ENCODE measurements at regions not wholly inside any gene's neighbourhood (a gene's known extent, or its start where the extent isn't known, plus 50 kb on each side); places are given as distances from the start of the nearest gene placed in this dataset.
A peak's percentile ranks its signal among the peaks of the same experiment; 100 is the strongest.
"Not testable (repeated sequence)": the region's sequence is repeated elsewhere in the genome, so short reads cannot be mapped to it uniquely, and the experiment has no call there.

- no peak overlapping the region for H3K4me3 ChIP-seq (ENCODE audit: low read length)
- no peak for DNase-seq (ENCODE audit: low read depth, low spot score)
Measured at GRCh38 chr13:84098273-84098672, 216.0 kb upstream of the SLITRK1 start.

DNA sequence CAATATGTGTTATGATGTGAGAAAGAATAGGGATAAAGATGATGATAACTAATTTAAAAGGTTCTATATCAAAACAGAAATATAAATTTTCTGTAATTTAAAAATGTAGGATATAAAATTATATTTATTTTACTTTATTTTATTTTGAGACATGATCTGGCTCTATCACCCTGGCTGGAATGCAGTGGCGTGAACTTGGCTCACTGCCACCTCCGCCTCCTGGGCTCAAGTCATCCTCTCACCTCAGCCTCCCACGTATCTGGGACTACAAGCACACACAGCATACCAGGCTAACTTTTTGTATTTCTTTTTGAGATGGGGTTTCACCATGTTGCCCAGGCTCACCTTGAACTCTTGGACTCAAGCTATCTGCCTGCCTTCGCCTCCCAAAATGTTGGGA is 214.9 kb upstream of the SLITRK1 start:
- no peak overlapping the region for H3K4me3 ChIP-seq (ENCODE audit: low read length)
- no peak for DNase-seq (ENCODE audit: low read depth, low spot score)

- no peak for DNase-seq (ENCODE audit: low read depth, low spot score)
- H3K4me3 ChIP-seq (ENCODE audit: low read length), result no peak overlapping the region
Measured at GRCh38 chr13:84096216-84096615, 213.9 kb upstream of the SLITRK1 start.

DNA sequence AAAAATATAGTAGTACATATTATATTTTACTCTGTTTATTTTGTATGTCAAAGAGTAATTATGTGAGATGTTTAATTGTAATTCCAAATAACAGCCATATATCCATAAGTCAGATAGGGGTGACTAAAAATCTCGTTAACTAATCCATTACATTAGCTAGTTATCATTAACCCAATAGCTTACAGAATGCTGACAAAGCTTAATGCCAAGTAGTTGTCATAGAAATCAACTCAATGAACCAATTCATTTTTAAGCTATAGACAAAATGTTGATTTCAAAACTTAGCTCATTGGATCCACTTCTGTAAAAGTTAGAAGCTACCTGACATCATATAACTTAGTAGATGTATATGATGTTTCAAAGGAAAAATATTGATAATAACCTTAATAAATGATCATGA is 206.7 kb upstream of the SLITRK1 start:
- no peak for DNase-seq (ENCODE audit: low read depth, low spot score)

GRCh38 chr13:84086847-84087162 is 204.5 kb upstream of the SLITRK1 start:
- no peak overlapping the region for H3K4me3 ChIP-seq (ENCODE audit: low read length)

More for the DNA sequence above, 206.7 kb upstream of the SLITRK1 start:
- no peak overlapping the region for H3K4me3 ChIP-seq (ENCODE audit: low read length)

DNA sequence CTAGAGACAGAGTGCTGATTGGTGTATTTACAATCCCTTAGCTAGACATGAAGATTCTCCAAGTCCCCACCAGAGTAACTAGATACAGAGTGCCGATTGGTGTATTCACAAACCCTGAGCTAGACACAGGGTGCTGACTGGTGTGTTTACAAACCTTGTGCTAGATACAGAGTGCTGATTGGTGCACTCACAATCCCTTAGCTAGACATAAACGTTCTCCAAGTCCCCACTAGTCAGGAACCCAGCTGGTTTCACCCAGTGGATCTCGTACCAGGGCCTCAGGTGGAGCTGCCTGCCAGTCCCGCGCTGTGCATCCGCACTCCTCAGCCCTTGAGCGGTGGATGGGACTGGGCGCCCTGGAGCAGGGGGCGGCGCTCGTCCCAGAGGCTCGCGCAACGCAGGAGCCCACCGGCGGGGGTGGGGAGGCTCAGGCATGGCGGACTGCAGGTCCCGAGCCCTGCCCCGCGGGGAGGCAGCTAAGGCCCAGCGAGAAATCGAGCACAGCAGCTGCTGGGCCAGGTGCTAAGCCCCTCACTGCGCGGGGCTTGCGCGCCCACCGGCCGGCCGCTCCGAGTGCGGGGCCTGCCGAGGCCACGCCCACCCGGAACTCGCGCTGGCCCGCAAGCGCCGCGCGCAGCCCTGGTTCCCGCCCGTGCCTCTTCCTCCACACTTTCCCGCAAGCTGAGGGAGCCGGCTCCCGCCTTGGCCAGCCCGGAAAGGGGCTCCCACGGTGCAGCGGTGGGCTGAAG is 204.0 kb upstream of the SLITRK1 start:
- H3K4me3 ChIP-seq (ENCODE audit: low read length); DNase-seq (ENCODE audit: low read depth, low spot score): not testable (repeated sequence)

More at GRCh38 chr13:84086847-84087162, 204.5 kb upstream of the SLITRK1 start:
- no peak for DNase-seq (ENCODE audit: low read depth, low spot score)

- no peak for DNase-seq (ENCODE audit: low read depth, low spot score)
- no peak overlapping the region for H3K4me3 ChIP-seq (ENCODE audit: low read length)
Measured at GRCh38 chr13:84082462-84082861, 200.2 kb upstream of the SLITRK1 start.

DNA sequence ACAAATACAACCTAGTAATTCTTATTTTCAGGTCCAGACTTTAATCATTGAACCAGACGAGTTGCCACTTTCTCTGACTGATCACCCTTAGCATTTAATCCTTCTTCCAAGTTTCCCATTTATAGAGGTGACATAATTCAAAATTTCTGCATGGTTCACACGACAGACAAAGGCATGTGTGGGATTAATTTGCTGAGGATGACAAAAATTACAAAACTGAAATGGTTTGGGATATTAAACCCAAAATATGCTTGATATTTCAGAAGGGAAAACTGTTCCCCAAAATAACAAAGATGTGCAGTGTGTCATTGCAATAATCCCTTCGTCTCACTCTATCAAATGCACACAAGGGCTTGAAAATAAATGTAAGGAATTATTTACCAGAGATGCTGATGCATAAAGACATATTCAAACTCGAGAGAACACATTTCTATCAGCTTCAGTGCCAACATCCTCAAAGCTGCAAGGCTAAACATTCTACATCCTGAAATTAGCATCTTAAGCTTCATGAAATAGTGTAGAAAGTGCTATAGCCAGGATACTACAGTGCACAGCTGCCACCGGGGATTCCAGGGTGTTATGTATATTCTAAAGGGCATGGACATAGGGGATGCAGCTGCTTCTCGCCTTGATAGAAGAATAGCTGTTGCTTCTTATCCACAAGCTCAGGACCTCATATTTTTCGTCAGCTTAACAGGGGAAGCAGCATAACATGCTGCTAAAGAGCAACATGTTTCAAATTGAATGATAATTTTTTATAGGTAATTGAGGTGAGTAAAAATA is 198.7 kb upstream of the SLITRK1 start:
- no peak overlapping the region for H3K4me3 ChIP-seq (ENCODE audit: low read length)
- DNase-seq (ENCODE audit: low read depth, low spot score), result no peak

GRCh38 chr13:84077271-84077670 is 195.0 kb upstream of the SLITRK1 start:
- no peak overlapping the region for H3K4me3 ChIP-seq (ENCODE audit: low read length)
- no peak for DNase-seq (ENCODE audit: low read depth, low spot score)

GRCh38 chr13:84076280-84076679 is 194.0 kb upstream of the SLITRK1 start:
- no peak for DNase-seq (ENCODE audit: low read depth, low spot score)
- no peak overlapping the region for H3K4me3 ChIP-seq (ENCODE audit: low read length)

DNA sequence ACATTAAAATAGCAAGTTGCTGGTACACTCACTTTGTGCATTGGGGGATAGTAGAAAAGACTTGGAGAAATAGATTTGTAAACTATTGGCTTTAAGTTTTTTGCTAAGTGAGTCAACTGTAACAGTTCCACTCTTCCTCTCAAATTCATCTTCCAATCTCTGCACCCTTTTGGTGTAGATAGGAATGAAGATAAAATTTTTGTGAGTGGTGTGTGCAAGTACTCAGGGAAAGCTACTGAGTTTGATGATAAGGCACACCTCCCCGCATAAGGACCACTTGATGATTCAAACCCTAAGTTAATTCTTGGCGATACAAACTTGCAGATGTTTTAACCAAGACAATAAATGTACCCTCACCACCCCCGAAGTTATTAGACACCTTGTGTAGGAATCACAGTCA is 168.3 kb upstream of the SLITRK1 start:
- no peak for DNase-seq (ENCODE audit: low read depth, low spot score)
- no peak overlapping the region for H3K4me3 ChIP-seq (ENCODE audit: low read length)

GRCh38 chr13:84049443-84050219 is 167.4 kb upstream of the SLITRK1 start:
- DNase-seq (ENCODE audit: low read depth, low spot score), result no peak
- no peak overlapping the region for H3K4me3 ChIP-seq (ENCODE audit: low read length)

DNA sequence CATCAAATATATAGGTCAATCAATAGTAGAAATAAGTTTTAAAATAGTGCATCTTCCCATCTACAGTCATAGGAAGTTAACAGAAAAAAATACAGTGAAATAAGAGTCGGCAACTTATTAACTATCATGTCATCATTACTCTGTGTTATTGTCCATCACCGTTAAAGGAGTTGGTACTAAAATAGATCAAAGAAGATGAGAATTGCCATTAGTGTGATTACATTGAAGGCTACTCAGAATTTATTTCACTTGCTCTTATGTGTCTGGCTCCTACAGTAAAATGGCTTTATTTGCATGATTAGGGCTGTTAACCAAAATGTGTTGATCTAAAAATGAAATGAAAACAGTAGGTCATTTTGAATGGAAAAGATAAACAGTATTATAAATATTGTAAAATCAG is 162.5 kb upstream of the SLITRK1 start:
- no peak overlapping the region for H3K4me3 ChIP-seq (ENCODE audit: low read length)

GRCh38 chr13:84038001-84038400 is 155.7 kb upstream of the SLITRK1 start:
- no peak overlapping the region for H3K4me3 ChIP-seq (ENCODE audit: low read length)
- DNase-seq (ENCODE audit: low read depth, low spot score), result peak; percentile 83

More for the DNA sequence above, 162.5 kb upstream of the SLITRK1 start:
- no peak for DNase-seq (ENCODE audit: low read depth, low spot score)

DNA sequence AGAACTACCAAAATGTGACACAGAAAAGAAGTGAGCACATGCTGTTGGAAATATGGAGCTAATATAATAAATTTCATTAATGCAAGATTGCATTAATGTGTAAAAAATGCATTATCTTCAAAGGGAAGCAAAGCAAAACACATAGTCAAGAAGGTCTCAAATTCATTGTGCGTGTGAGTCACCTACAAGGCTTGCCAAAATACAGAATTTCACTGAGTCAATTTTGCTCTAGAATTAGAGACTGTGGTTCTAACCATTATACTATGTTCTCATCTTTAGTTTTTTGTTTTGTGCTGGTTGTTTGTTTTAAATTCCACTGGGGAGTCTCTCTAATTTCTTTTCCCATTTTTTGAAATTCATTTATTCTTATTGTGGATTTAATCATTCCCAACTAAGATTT is 149.8 kb upstream of the SLITRK1 start:
- no peak for DNase-seq (ENCODE audit: low read depth, low spot score)
- no peak overlapping the region for H3K4me3 ChIP-seq (ENCODE audit: low read length)

GRCh38 chr13:84031120-84031519 is 148.8 kb upstream of the SLITRK1 start:
- no peak overlapping the region for H3K4me3 ChIP-seq (ENCODE audit: low read length)
- DNase-seq (ENCODE audit: low read depth, low spot score), result no peak

GRCh38 chr13:84029396-84029795 is 147.1 kb upstream of the SLITRK1 start:
- H3K4me3 ChIP-seq (ENCODE audit: low read length), result no peak overlapping the region
- no peak for DNase-seq (ENCODE audit: low read depth, low spot score)

- no peak for DNase-seq (ENCODE audit: low read depth, low spot score)
Measured at GRCh38 chr13:84025824-84026223, 143.6 kb upstream of the SLITRK1 start.

GRCh38 chr13:83996415-83996814 is 114.1 kb upstream of the SLITRK1 start:
- no peak overlapping the region for H3K4me3 ChIP-seq (ENCODE audit: low read length)
- no peak for DNase-seq (ENCODE audit: low read depth, low spot score)

More at GRCh38 chr13:84025824-84026223, 143.6 kb upstream of the SLITRK1 start:
- H3K4me3 ChIP-seq (ENCODE audit: low read length), result no peak overlapping the region

GRCh38 chr13:83995930-83996329 is 113.7 kb upstream of the SLITRK1 start:
- no peak overlapping the region for H3K4me3 ChIP-seq (ENCODE audit: low read length)
- DNase-seq (ENCODE audit: low read depth, low spot score), result no peak

Measured in Jurkat, Clone E6-1 (cell line).